ENCODE measurements at regions not wholly inside any gene's neighbourhood (a gene's known extent, or its start where the extent isn't known, plus 50 kb on each side); places are given as distances from the start of the nearest gene placed in this dataset.
"Not testable (repeated sequence)": the region's sequence is repeated elsewhere in the genome, so short reads cannot be mapped to it uniquely, and the experiment has no call there.

GRCh38 chr14:35988972-35989690 is 163.0 kb downstream of the BRMS1L start:
- DNase-seq (ENCODE audit: low read depth): peak; percentile 48

GRCh38 chr14:35988550-35988949 is 162.4 kb downstream of the BRMS1L start:
- DNase-seq (ENCODE audit: low read depth): no peak

DNA sequence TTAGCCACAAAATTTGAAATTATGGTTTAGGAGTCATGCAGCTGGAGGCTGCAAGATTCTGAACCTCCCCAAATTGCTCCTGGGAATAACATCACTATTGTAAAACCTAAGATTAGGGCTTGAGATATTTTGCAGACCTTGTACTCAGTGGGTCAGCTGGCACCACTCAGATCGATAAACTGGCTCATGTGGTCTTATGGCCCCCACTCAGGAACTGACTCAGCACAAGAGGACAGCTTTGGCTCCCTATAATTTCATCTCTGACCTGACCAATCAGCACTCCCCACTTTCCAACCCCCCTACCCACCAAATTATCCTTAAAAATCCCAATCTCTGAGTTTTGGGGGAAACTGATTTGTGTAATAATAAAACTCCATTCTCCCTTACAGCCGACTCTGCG is 161.6 kb downstream of the BRMS1L start:
- DNase-seq (ENCODE audit: low read depth): no peak

DNA sequence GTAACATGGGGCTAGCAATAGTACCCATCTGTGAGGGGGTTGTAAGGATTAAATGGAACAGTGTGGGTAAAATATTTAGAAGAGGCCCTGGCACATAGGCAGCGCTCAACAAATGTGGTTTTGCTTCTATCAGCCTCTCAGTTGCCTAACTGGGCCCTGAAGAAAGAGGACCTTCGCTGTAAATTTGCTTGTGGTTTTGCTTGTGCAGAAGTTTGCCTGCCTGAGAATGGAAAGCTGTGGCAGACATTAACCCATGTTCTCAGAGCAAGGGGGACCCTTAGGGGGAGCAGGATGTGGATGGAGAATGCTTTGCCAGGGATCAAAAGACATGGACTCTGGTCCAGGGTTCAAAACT is 160.1 kb downstream of the BRMS1L start:
- no peak for DNase-seq (ENCODE audit: low read depth)

- no peak for DNase-seq (ENCODE audit: low read depth)
Measured at GRCh38 chr14:35985474-35986218, 159.5 kb downstream of the BRMS1L start.

DNA sequence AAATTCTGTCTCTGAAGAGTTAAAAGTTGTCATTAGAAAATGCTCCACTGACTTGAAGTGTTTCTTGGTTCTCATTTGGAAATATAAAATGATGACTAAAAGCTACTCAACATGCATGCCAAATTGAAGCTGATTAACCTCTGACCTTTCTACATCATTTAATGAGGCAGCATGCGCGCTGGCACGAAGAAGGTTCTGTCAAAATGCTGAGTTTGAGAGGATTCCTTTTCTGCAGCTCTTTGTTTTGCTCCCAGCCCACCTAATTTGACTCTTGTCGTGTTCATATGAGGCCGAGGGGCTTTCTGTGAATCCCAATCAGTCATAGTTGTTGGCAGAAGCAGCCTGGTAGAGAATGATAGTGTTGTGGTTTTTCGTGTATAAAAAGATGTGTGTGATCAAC is 153.4 kb downstream of the BRMS1L start:
- no peak for DNase-seq (ENCODE audit: low read depth)

DNA sequence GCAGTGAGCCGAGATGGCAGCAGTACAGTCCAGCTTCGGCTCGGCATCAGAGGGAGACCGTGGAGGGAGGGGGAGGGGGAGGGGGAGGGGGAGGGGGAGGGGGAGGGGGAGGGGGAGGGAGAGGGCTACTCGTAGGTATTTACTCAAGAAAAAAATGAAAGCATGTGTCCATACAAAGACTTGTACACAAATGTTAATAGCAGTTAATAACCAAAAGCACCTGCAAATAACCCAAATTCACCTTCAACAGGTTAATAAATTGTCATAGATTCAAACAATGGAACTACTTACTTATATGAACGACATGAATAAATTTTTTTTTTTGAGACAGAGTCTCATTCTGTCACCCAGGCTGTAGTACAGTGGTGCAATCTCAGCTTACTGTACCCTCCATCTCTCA is 152.4 kb downstream of the BRMS1L start:
- DNase-seq (ENCODE audit: low read depth): no peak

DNA sequence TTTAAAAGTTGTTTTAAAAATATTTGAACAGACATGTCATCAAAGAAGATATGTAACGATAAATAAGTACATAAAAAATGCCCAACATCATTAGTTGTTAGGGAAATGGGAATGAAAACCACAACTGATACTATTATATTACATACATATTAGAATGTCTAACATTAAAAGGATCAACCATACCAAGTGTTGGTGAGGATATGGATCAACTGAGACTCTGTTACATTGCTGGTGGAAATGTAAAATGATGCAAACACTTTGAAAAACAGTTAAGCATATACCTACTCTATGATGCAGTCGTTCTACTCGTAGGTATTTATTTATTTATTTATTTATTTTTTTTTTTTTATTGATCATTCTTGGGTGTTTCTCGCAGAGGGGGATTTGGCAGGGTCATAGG is 149.7 kb downstream of the BRMS1L start:
- no peak for DNase-seq (ENCODE audit: low read depth)

GRCh38 chr14:35973770-35974169 is 147.6 kb downstream of the BRMS1L start:
- DNase-seq (ENCODE audit: low read depth): no peak

- DNase-seq (ENCODE audit: low read depth): no peak
Measured at GRCh38 chr14:35971965-35972630, 146.0 kb downstream of the BRMS1L start.

DNA sequence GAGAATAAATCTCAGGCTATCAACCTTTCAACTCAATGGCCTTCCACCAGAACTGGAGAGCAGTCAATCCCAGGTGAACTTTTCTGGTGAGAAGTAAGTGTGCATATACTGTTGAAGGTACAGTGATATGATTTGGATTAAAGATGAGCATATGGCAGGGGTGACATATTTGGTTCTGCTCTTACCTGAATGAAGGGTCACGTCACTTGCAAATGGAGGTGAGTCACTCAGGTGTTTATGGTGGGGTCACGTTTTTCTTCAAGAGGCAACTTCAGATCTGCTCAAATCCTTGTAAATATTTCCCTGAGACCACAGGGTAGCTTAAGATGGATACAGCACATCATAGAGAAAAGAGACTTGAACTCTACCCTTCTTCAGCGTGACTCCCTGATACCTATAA is 143.2 kb downstream of the BRMS1L start:
- no peak for DNase-seq (ENCODE audit: low read depth)

DNA sequence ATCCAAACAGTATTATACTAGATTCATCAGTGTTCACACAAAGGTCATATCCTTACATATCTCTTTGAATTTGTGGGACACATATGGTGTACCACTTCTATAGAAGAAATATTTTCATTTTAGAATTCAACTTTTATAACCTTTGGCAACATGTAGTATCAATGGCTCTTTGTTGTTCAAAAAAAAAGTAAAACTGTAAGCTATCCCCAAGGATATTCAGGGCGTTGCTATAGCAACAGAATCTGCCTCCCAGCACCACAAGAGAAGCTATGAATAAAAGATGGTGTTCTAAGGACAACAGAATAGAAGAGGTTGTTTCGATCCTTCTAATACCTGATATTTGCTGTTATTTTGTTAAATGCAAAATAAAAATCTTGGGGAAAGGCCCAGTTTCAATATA is 139.3 kb downstream of the BRMS1L start:
- DNase-seq (ENCODE audit: low read depth): no peak

- DNase-seq (ENCODE audit: low read depth): no peak
Measured at GRCh38 chr14:35964697-35965286, 138.7 kb downstream of the BRMS1L start.

GRCh38 chr14:35963209-35963608 is 137.1 kb downstream of the BRMS1L start:
- DNase-seq (ENCODE audit: low read depth): peak; percentile 11

- no peak for DNase-seq (ENCODE audit: low read depth)
Measured at GRCh38 chr14:35961697-35962274, 135.6 kb downstream of the BRMS1L start.

- no peak for DNase-seq (ENCODE audit: low read depth)
Measured at GRCh38 chr14:35959835-35960234, 133.7 kb downstream of the BRMS1L start.

DNA sequence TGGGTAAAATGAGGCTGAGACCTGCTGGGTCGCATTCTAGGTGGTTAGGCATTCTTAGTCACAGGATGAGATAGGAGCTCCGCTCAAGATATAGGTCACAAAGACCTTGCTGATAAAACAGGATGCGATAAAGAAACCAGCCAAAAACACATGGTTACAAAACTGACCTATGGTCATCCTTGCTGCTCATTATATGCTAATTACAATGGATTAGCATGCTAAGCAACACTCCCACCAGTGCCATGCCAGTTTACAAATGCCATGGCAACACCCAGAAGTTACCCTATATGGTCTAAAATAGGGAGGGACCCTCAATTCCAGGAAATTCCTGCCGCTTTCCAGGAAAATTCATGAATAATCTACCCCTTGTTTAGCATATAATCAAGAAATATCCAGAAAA is 132.4 kb downstream of the BRMS1L start:
- DNase-seq (ENCODE audit: low read depth): no peak

- DNase-seq (ENCODE audit: low read depth): no peak
Measured at GRCh38 chr14:35956376-35957085, 130.4 kb downstream of the BRMS1L start.

- no peak for DNase-seq (ENCODE audit: low read depth)
Measured at GRCh38 chr14:35952584-35952983, 126.4 kb downstream of the BRMS1L start.

DNA sequence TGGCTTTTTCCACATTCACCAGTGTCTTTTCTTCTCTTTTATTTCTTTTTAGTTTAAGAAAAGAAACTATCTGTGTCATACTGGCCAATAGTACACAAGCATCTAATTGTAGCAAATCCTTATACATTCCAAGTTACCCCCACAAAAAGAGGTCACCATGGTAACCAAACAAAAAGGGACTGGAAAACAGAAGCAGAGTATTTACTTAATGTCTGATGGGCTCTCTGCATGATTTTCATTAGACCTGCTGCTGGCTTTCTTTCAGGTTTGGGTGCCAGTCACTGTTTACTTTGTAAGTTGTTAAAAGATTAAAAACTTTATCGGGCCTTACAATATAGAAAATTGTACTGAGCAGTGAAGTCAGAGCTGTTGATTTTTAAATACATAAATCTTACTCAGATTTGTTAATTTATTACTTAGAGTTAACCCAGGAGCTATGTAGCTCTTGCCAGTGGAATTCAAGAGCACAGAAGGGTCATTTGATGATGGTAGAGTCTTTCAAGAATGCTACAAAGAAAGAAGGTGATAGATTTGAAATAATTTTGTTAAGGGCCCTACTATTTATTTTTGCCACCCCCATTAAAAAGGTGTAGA is 123.9 kb downstream of the BRMS1L start:
- no peak for DNase-seq (ENCODE audit: low read depth)

- DNase-seq (ENCODE audit: low read depth): not testable (repeated sequence)
Measured at GRCh38 chr14:35947983-35948382, 121.8 kb downstream of the BRMS1L start.

All from Daoy (cell line).